OCI-LY7 (cell line): ENCODE measurements at regions not wholly inside any gene's neighbourhood (a gene's known extent, or its start where the extent isn't known, plus 50 kb on each side); places are given as distances from the start of the nearest gene placed in this dataset.

Experiments
- BruUV-seq: library from RNA; stranded (reverse); fragments of 400-500 nt; replicated peaks from 2 replicates; lab custom pipeline; 2021; lab: Mats Ljungman, UMichigan
- CTCF ChIA-PET: fragments of 300-600 bp; sonication (Branson Sonifier 250); formaldehyde crosslinking; loops from one replicate; lab custom pipeline; 2022; ENCODE audit warnings: antibody characterized with exemption; ENCODE audit not compliant: unreplicated experiment; lab: Charles Lee
- POLR2A ChIA-PET: fragments of 300-600 bp; sonication (Branson Sonifier 250); formaldehyde crosslinking; loops from one replicate; lab custom pipeline; 2022; ENCODE audit warnings: antibody characterized with exemption; lab: Charles Lee
- DNase-seq: peaks from one replicate; pipeline ENCODE4 v3.0.0-alpha.2; 2015; ENCODE audit warnings: low spot score
- H2AFZ ChIP-seq: fragments of 200-600 bp; sonication (generic), shearing (Covaris generic); 2 replicates; pipeline ENCODE4 v1.6.1; 2014; ENCODE audit warnings: mild to moderate bottlenecking, antibody characterized with exemption, low read length, moderate library complexity
- H3K27ac ChIP-seq: fragments of 200-600 bp; sonication (generic); 2 replicates; pipeline ENCODE4 v1.5.1; 2014; ENCODE audit warnings: mixed run types, low read depth, mild to moderate bottlenecking, moderate library complexity, low read length, inconsistent platforms; ENCODE audit not compliant: poor library complexity, severe bottlenecking
- H3K36me3 ChIP-seq: fragments of 200-600 bp; sonication (generic); 2 replicates; pipeline ENCODE4 v1.6.1; 2014; ENCODE audit warnings: mild to moderate bottlenecking, antibody characterized with exemption, low read length, moderate library complexity, mixed read lengths; ENCODE audit not compliant: insufficient read depth
- H3K4me1 ChIP-seq: fragments of 200-600 bp; sonication (generic); 2 replicates; pipeline ENCODE4 v1.5.1; 2014; ENCODE audit warnings: mild to moderate bottlenecking, low read length; ENCODE audit not compliant: insufficient read depth, poor library complexity, severe bottlenecking
- H3K4me2 ChIP-seq: fragments of 200-600 bp; sonication (generic); 2 replicates; pipeline ENCODE4 v1.6.1; 2014; ENCODE audit warnings: mild to moderate bottlenecking, low read length
- H3K4me3 ChIP-seq: fragments of 200-600 bp; sonication (generic); 2 replicates; pipeline ENCODE4 v1.5.1; 2014; ENCODE audit warnings: mild to moderate bottlenecking, low read depth, low read length; ENCODE audit not compliant: poor library complexity, severe bottlenecking
- H3K79me2 ChIP-seq: fragments of 200-600 bp; sonication (generic); 2 replicates; pipeline ENCODE4 v1.6.1; 2016; ENCODE audit warnings: low read depth, mild to moderate bottlenecking, low read length, moderate library complexity, mixed read lengths; ENCODE audit not compliant: insufficient read depth
- H3K9me2 ChIP-seq: fragments of 200-600 bp; sonication (generic); 2 replicates; pipeline ENCODE4 v1.6.1; 2016; ENCODE audit warnings: mild to moderate bottlenecking, low read length, mixed read lengths; ENCODE audit not compliant: insufficient read depth
- H3K9me3 ChIP-seq: fragments of 200-600 bp; sonication (generic); 2 replicates; pipeline ENCODE4 v1.6.1; 2014; ENCODE audit warnings: mild to moderate bottlenecking, mixed run types, low read length, mixed read lengths
- H4K20me1 ChIP-seq: fragments of 200-600 bp; sonication (generic); 2 replicates; pipeline ENCODE4 v1.6.1; 2014; ENCODE audit warnings: mild to moderate bottlenecking, antibody characterized with exemption, low read length, moderate library complexity, mixed read lengths; ENCODE audit not compliant: insufficient read depth
- EZH2phosphoT487 ChIP-seq: fragments of 200-600 bp; sonication (generic); IDR thresholded peaks from 2 replicates; pipeline ENCODE4 v1.6.1; 2018; ENCODE audit warnings: low read depth, borderline replicate concordance, mild to moderate bottlenecking, mixed run types, antibody characterized with exemption, low read length, moderate library complexity, mixed read lengths
- intact Hi-C: fragments of 100-400 bp; cut with micrococcal nuclease; formaldehyde crosslinking; loops from one replicate; pipeline ENCODE4 v1.10.0; 2022; ENCODE audit not compliant: unreplicated experiment
- TF ChIP-seq, protein P1 (sequence below): fragments of 200-600 bp; sonication (generic); conservative IDR thresholded peaks from 2 replicates; pipeline ENCODE4 v1.5.1; 2014; ENCODE audit warnings: mild to moderate bottlenecking, antibody characterized with exemption, low read length, moderate library complexity, mixed read lengths

DNA sequence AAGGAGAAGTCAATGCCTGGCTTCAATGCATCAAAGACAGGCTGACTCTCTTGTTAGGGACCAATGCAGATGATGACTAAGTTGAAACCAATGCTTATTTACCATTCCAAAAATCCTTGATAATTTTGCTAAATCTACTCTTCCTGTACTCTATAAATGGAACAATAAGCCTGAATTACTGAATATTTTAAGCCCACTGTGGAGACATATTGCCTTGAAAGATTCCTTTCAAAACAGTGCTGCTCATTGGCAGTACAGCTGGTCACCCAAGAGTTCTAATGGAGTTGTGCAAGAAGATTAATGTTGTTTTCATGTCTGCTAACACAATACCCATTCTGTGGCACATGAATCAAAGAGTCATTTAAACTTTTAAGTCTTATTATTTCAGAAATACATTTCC is 181.0 kb upstream of the CBLB start:
- Histone ChIP-seq H3K9me3 (no peaks in the 10 kb centered on the region), H3K36me3 (no peaks in the 10 kb centered on the region), H3K27ac (no peak overlapping the region), H3K4me3 (no peak overlapping the region), H3K4me2 (no peak overlapping the region), H3K79me2 (no peaks in the 10 kb centered on the region), H2AFZ (no peak overlapping the region), H3K4me1 (no peaks in the 10 kb centered on the region), H3K9me2 (no peaks in the 10 kb centered on the region), H4K20me1 (no peaks in the 10 kb centered on the region)
- ChIA-PET CTCF (no interaction called here), POLR2A (no interaction called here)
- no TSS peak for BruUV-seq
- intact Hi-C loops: no loop called here
- no peak for DNase-seq
- TF ChIP-seq EZH2phosphoT487: no peak
- TF ChIP-seq, protein P1, sequence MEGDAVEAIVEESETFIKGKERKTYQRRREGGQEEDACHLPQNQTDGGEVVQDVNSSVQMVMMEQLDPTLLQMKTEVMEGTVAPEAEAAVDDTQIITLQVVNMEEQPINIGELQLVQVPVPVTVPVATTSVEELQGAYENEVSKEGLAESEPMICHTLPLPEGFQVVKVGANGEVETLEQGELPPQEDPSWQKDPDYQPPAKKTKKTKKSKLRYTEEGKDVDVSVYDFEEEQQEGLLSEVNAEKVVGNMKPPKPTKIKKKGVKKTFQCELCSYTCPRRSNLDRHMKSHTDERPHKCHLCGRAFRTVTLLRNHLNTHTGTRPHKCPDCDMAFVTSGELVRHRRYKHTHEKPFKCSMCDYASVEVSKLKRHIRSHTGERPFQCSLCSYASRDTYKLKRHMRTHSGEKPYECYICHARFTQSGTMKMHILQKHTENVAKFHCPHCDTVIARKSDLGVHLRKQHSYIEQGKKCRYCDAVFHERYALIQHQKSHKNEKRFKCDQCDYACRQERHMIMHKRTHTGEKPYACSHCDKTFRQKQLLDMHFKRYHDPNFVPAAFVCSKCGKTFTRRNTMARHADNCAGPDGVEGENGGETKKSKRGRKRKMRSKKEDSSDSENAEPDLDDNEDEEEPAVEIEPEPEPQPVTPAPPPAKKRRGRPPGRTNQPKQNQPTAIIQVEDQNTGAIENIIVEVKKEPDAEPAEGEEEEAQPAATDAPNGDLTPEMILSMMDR: no peak

DNA sequence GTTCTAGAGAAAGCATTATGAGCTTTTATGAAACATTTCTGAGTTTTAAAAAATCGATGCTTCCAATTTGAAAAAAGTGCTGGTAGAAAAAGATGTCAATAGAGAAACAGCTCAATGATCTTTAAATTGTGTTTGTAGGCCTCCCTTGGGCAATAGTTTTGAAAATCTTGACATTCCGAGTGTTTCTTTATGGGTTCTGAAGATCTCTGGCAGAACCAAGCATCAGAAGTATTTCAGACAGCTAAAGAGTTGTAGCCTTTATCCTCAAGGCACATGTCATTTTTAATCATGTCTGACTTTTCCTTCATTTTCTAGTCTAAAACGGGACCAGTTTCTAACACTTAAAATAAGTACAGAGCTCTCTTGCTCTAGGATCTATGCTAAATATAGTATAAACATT is 188.1 kb upstream of the CBLB start:
- H2AFZ ChIP-seq: no peak overlapping the region
- POLR2A ChIA-PET: interaction anchor here (0.8 to 1.6 kb wide), 4 partner anchors 12 to 558 kb away, joined by 3 to 4 read pairs (median 3); no protein-coding TSS in a partner anchor
- no peak overlapping the region for H3K27ac ChIP-seq
- no peak overlapping the region for H3K4me3 ChIP-seq
- H3K79me2 ChIP-seq: no peaks in the 10 kb centered on the region
- no peaks in the 10 kb centered on the region for H3K36me3 ChIP-seq
- H3K9me3 ChIP-seq: no peaks in the 10 kb centered on the region
- CTCF ChIA-PET: no interaction called here
- H4K20me1 ChIP-seq: no peaks in the 10 kb centered on the region
- no peaks in the 10 kb centered on the region for H3K9me2 ChIP-seq
- no peaks in the 10 kb centered on the region for H3K4me1 ChIP-seq
- TF ChIP-seq, protein P1: no peak
- no peak overlapping the region for H3K4me2 ChIP-seq
- DNase-seq: no peak
- BruUV-seq: no TSS peak
- intact Hi-C loops: no loop called here

DNA sequence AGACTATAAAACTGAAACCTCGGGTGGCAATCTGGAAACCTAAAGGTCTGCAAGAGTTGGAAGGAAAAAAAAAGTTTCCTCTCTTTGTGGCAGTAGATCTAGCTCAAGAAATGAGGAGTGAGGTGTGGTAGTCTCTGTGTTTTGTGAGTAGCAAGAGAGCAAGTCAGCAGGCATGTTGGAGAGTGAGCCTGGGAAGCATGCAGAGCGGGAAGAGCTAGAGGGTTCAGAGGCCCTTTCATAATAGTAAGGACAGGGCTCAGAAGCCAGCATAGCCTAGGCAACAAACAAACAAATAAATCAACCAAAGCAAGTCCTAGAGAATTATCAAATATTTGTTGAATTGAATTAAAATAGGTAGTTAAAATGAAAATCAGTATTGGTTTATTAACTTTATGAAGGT is 189.7 kb upstream of the CBLB start:
- BruUV-seq: no TSS peak
- ChIA-PET POLR2A (interaction anchor here (1.0 kb wide), 1 partner anchor 18 kb away, joined by 4 read pairs; no protein-coding TSS in a partner anchor), CTCF (no interaction called here)
- intact Hi-C loops: no loop called here
- H3K9me2 ChIP-seq: no peaks in the 10 kb centered on the region
- no peaks in the 10 kb centered on the region for H3K79me2 ChIP-seq
- H2AFZ ChIP-seq: no peak overlapping the region
- no peak overlapping the region for H3K4me3 ChIP-seq
- no peaks in the 10 kb centered on the region for H3K9me3 ChIP-seq
- no peaks in the 10 kb centered on the region for H3K4me1 ChIP-seq
- no peak overlapping the region for H3K4me2 ChIP-seq
- no peaks in the 10 kb centered on the region for H4K20me1 ChIP-seq
- TF ChIP-seq, protein P1: no peak
- TF ChIP-seq EZH2phosphoT487: no peak
- DNase-seq: no peak
- no peak overlapping the region for H3K27ac ChIP-seq
- H3K36me3 ChIP-seq: no peaks in the 10 kb centered on the region
